T-helper 17 cell (primary cell): ENCODE measurements at regions not wholly inside any gene's neighbourhood (a gene's known extent, or its start where the extent isn't known, plus 50 kb on each side); places are given as distances from the start of the nearest gene placed in this dataset.

Experiments used
- ATAC-seq: fragments of 150-1000 bp; cut with Tn5 transposase; 2 replicates; pipeline ENCODE4 v1.10.0; 2021; ENCODE audit warnings: mild to moderate bottlenecking, moderate library complexity
- DNase-seq, 3 donors: peaks; one replicate each; pipeline versions ENCODE4 v3.0.0 to v3.0.0-alpha.2; 2020 to 2021
- H3K9me3 ChIP-seq: one replicate; pipeline ENCODE4 v1.7.0; 2013; ENCODE audit warnings: low read length, mild to moderate bottlenecking; ENCODE audit not compliant: control insufficient read depth, poor library complexity, severe bottlenecking
- H3K27ac Mint-ChIP-seq: one replicate; pipeline ENCODE4 v1.8.0; 2022; ENCODE audit warnings: mild to moderate bottlenecking, moderate library complexity, mixed read lengths
- H3K27me3 Mint-ChIP-seq: one replicate; pipeline ENCODE4 v1.8.0; 2022; ENCODE audit warnings: mixed read lengths
- H3K36me3 Mint-ChIP-seq: one replicate; pipeline ENCODE4 v1.8.0; 2022; ENCODE audit warnings: low read depth, mixed read lengths
- H3K4me1 Mint-ChIP-seq: one replicate; pipeline ENCODE4 v1.8.0; 2022; ENCODE audit warnings: mild to moderate bottlenecking, mixed read lengths
- H3K4me3 Mint-ChIP-seq: one replicate; pipeline ENCODE4 v1.8.0; 2022; ENCODE audit warnings: mild to moderate bottlenecking, moderate library complexity, mixed read lengths

DNA sequence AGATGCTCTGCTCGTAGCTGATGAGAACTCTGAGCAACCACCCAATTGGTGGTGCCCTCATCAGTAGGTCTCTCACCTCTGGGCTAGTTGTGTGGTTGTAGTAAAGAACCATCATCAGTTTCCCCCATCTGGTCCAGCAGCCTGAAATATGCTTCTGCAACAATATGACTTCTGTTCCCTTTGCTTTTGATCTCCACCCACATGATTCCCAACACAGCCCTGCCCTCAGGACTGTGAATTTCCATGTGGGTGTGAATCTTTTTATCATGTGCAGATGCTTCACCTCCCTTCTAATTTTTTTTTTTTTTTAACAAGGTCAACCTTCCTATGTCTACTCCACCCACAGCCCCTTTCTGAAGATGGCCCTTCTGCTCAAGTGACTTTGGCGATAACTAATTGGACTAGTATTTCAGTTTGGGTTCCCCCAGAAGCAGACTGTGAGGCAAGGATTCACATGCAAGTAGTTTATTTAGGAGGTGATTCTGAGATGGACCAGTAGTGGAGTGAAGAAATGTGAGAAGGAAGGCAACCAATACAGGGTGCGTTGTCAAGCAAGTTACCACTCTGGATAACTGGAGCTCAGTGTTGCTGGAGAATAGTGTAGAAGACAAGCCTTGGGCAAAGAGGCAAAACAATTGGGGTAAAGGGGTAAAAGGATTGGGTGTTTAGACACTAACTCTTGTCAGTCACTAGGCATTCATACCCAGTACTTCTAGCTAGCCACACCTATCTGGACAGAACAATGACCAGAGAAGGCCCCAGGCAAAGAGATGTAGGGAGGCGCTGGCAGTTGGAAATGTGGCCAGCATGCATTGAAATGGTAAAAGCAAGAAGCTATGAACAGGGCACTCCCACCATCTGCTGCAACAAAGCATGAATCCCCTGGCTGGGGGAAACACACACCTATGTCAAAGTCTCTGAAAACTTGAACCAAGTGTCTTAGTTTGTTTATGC lies 466.2 kb downstream of the BCOR start:
- no peak overlapping the region for H3K4me3 Mint-ChIP-seq
- DNase-seq, result no peak
- no peaks in the 10 kb centered on the region for H3K36me3 Mint-ChIP-seq
- no peak overlapping the region for H3K27ac Mint-ChIP-seq
- no peak for ATAC-seq
- H3K9me3 ChIP-seq, result no peaks in the 10 kb centered on the region
- H3K4me1 Mint-ChIP-seq, result no peaks in the 10 kb centered on the region
- no peaks in the 10 kb centered on the region for H3K27me3 Mint-ChIP-seq

DNA sequence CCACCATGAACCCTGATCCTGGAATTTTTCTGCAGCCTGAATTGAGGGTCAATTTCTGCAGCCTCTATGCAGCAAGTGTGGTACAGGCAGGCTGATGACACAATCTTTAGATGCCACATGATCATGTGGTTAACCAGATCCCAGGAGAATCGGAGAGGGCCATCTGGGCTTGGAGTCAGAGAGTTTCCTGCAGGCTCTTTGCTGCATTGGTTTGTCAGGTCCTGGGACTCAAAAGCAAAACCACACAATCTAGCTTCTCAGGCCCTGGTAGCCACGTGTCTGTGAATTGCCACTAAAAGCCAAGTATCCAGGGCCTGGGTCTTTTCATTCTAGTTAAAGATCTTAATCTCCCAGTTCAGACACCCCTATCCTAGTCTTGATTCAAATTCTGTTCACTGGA lies 464.5 kb downstream of the BCOR start:
- Mint-ChIP-seq H3K4me3 (no peak overlapping the region), H3K36me3 (no peaks in the 10 kb centered on the region), H3K27me3 (no peaks in the 10 kb centered on the region), H3K27ac (no peak overlapping the region), H3K4me1 (no peaks in the 10 kb centered on the region)
- ATAC-seq, result no peak
- DNase-seq, result no peak
- H3K9me3 ChIP-seq, result no peaks in the 10 kb centered on the region

DNA sequence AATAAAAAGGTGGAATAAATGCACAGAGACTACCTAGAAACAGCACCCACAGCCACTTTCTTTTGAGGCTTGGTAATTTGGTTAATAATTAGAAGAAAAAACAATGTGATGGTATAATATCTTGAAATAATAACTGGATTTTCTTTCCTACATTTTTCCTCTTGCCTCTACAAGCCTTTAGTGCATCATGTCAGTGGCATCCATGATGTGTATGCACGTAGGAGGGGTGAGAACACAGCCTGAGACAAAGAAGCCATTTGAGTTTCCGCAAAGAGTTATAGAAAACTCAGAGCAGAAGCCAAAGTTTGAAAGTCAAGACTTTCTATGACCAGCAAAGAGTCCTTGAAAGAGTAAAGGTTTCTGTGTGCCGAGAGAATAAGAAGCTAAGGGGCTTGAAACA lies 461.3 kb downstream of the BCOR start:
- no peaks in the 10 kb centered on the region for H3K9me3 ChIP-seq
- no peaks in the 10 kb centered on the region for H3K27me3 Mint-ChIP-seq
- H3K4me1 Mint-ChIP-seq, result no peaks in the 10 kb centered on the region
- H3K36me3 Mint-ChIP-seq, result no peaks in the 10 kb centered on the region
- no peak for ATAC-seq
- H3K4me3 Mint-ChIP-seq, result no peak overlapping the region
- H3K27ac Mint-ChIP-seq, result no peak overlapping the region
- DNase-seq, result no peak

DNA sequence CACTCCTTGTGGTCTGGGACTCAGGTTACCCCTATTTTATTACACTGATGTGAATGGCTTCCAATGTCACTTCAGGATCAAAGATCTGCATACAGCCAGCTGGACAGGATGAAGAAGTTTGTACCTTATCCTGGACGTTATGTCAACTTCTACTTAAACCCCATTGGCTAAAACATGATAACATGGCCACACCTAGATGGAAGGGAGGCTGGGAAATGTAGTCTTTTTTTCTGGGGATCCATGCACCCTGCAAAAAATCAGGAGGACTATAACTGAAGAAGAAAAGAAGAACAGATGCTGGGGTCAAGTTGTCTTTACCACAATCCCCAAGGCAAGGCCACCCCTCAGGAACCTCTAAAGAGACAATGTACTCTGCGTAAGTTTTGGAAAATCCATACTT lies 459.2 kb downstream of the BCOR start:
- Mint-ChIP-seq H3K27me3 (no peaks in the 10 kb centered on the region), H3K4me3 (no peak overlapping the region), H3K36me3 (no peaks in the 10 kb centered on the region), H3K27ac (no peak overlapping the region), H3K4me1 (no peaks in the 10 kb centered on the region)
- DNase-seq (no peak), ATAC-seq (no peak)
- no peaks in the 10 kb centered on the region for H3K9me3 ChIP-seq

DNA sequence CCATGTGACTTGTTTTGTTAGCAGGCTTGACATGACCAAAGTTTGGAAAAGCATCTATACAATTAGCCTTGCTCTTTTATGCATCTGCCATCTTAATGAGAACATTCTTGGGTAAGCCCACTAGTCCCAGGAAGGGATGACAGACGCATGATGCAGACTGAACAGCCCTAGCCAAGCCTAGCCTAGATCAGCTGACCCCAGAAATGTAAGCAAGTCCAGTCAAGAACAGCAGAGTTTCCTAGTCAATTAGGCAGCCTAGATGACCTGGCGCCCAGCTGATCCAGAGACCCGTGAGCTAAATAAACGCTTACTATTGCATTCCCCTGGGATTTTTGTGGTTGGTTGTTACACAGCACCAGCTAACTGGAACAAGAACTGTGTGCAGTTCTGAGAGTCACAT lies 457.9 kb downstream of the BCOR start:
- DNase-seq (no peak), ATAC-seq (no peak)
- Mint-ChIP-seq H3K4me1 (no peaks in the 10 kb centered on the region), H3K36me3 (no peaks in the 10 kb centered on the region), H3K27me3 (no peaks in the 10 kb centered on the region), H3K27ac (no peak overlapping the region), H3K4me3 (no peak overlapping the region)
- no peaks in the 10 kb centered on the region for H3K9me3 ChIP-seq

DNA sequence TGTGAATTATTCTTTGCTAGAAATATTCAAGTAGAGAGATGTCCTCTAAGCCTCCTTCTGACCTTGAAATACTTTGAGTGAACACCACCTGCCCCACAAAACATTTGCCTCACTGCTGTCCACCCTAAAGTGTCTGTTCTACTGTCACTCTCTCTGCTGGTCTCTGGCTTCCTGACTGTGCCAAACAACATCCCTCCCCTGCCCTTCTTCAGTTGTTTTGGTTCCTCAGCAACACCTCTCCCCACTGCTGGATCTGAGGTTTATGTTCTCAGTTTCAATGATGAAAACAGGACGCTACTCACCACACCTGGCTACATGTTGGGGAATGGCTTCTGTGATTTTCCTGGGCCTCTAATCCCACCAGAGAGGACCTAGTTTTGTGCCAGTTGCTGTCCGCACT lies 456.9 kb downstream of the BCOR start:
- H3K27ac Mint-ChIP-seq, result no peak overlapping the region
- no peaks in the 10 kb centered on the region for H3K36me3 Mint-ChIP-seq
- DNase-seq (no peak), ATAC-seq (no peak)
- no peaks in the 10 kb centered on the region for H3K27me3 Mint-ChIP-seq
- H3K9me3 ChIP-seq, result no peaks in the 10 kb centered on the region
- H3K4me1 Mint-ChIP-seq, result no peaks in the 10 kb centered on the region
- no peak overlapping the region for H3K4me3 Mint-ChIP-seq

DNA sequence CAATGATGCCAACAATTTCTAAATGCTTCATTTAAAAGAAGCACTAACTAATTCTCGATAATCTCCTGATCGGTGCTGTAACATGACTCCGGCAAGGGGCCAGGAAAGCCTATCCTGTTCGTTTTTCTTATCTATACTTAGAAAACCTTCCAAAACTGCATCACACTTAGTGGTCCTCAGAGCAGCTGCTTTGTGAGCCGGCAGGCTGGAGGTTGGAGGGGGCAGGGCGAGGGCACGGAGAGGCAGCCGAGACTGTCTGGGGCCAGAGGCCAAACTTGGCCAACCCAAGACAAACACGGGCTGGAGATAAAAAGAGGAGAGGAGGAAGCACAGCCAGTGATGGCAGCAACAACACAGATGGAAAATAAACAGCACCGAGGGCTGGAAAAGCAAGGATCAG lies 455.7 kb downstream of the BCOR start:
- no peak overlapping the region for H3K27ac Mint-ChIP-seq
- no peak overlapping the region for H3K4me3 Mint-ChIP-seq
- no peaks in the 10 kb centered on the region for H3K27me3 Mint-ChIP-seq
- no peaks in the 10 kb centered on the region for H3K4me1 Mint-ChIP-seq
- no peaks in the 10 kb centered on the region for H3K36me3 Mint-ChIP-seq
- no peaks in the 10 kb centered on the region for H3K9me3 ChIP-seq
- no peak for DNase-seq
- no peak for ATAC-seq

DNA sequence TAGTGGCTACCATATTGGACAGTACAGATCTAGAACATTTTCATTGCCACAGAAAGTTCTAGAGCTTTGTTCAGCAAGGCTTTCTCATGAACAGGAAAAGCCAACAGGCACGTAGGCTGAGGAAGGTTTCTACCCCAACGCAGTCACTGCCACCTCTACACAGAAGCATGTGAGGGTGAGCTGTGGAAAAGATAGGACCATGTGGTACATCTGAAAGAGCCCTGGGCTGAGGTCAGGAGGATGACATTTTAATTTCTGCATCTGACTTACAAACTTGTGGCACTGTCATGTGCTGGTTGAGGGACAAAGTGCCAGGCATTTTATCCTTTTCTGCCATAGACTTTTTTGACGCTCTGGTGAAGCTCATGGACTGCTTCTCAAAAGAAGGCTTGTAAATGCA lies 454.2 kb downstream of the BCOR start:
- no peak for ATAC-seq
- DNase-seq, result no peak
- no peaks in the 10 kb centered on the region for H3K27me3 Mint-ChIP-seq
- no peaks in the 10 kb centered on the region for H3K9me3 ChIP-seq
- no peaks in the 10 kb centered on the region for H3K4me1 Mint-ChIP-seq
- no peak overlapping the region for H3K4me3 Mint-ChIP-seq
- no peak overlapping the region for H3K27ac Mint-ChIP-seq
- no peaks in the 10 kb centered on the region for H3K36me3 Mint-ChIP-seq

DNA sequence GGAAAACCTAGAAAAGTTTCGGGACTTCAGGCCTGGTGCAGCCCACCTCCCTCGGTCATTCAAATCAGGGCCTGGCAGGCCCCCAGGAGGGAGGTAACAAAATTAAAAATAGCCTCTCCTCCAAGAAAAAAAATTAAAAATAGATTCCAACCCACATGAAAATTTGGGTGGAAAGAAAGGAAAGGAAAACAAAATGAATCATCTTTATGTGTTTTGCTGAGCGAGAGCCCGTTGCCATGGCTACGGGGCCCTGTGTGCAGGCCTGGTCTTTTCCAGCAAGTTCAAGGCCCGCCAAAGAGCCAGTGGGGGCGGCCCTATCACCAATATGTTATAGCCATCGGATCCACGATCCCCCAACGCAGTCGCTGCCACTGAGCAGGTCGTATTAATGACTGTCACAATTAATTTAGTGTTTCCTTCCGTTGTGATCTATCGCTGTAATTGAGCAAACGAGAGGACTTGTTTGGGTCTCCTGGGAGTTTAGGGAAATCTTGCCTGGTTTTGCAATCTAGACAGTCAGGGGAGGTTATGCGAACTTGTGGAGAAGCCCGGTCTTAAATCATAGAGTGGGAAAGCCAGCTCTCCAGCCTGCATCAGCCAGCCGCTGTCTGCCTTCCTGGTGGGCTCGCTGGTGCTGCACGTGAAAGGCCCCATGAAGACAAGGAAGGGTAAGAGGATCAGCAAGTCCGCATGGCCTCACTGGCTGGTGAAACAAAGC lies 452.4 kb downstream of the BCOR start:
- no peaks in the 10 kb centered on the region for H3K27me3 Mint-ChIP-seq
- DNase-seq (no peak), ATAC-seq (no peak)
- no peak overlapping the region for H3K4me3 Mint-ChIP-seq
- H3K36me3 Mint-ChIP-seq, result no peaks in the 10 kb centered on the region
- H3K4me1 Mint-ChIP-seq, result no peaks in the 10 kb centered on the region
- no peaks in the 10 kb centered on the region for H3K9me3 ChIP-seq
- H3K27ac Mint-ChIP-seq, result no peak overlapping the region

DNA sequence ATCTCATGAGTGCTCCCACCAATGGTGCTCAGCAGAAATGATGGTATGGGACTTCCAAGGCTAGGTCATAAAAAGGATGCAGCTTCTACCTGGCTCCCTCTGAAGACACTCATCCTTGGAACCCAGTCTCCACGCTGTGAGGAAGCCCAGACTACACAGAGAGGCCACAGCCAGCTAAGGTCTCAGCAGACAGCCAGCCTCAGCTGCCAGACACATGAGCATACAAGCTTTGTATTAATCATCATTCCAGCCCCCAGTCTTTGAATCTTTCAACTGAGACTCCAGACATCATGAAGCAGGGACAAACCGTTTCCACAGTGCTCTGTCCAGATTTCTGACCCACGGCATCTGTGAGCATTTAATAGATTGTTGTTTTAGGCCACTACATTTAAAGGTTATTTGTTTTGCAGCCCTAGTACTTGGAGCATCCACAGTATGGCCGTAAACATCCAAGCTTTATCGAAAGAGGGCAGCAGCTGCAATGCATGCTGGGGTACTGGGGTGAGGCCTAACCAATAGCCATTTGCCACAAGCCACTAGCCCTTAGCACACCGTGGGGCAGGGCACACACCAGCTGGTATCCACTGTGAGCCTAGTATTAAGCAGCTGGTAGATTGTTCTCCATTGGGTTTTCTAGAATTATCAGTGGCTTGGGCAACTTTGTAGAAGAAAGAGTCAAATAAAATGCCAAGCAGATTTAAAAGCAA lies 449.1 kb downstream of the BCOR start:
- Mint-ChIP-seq H3K4me3 (no peak overlapping the region), H3K27ac (no peak overlapping the region), H3K36me3 (no peaks in the 10 kb centered on the region), H3K4me1 (no peaks in the 10 kb centered on the region), H3K27me3 (peaks cover 5% of the 10 kb centered on the region)
- no peaks in the 10 kb centered on the region for H3K9me3 ChIP-seq
- no peak for ATAC-seq
- DNase-seq, result no peak

DNA sequence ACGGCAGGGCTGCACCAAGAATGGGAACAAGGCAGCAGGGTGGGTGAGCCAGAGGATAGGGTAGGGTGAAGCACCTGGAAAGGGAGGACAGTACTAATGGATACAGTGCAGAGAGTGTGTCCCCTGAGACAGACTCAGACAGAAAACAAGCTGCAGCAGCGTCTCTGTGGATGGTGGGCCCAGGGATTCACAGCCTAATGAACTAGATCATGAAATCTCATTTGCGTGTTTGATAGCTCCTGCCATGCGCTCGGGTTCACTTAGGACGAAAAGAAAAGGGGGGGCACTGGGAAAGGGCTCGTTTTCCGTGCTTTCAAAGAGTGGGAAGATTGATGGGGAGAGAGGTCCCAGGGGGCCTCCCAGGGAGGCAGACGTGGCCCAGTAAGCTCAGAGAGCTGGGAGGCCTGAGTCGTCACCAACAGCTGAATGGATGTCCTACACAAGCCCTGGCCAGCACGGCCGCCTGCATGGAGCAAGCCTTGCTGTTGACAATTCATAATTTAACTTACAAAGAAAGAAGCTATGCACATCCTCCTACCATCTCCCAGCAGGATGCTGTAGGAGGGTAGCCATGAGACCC lies 446.9 kb downstream of the BCOR start:
- H3K36me3 Mint-ChIP-seq, result no peaks in the 10 kb centered on the region
- H3K27me3 Mint-ChIP-seq, result peaks cover 10% of the 10 kb centered on the region
- no peak overlapping the region for H3K4me3 Mint-ChIP-seq
- ATAC-seq (no peak), DNase-seq (no peak)
- no peak overlapping the region for H3K27ac Mint-ChIP-seq
- H3K4me1 Mint-ChIP-seq, result peaks cover 4% of the 10 kb centered on the region
- no peaks in the 10 kb centered on the region for H3K9me3 ChIP-seq

DNA sequence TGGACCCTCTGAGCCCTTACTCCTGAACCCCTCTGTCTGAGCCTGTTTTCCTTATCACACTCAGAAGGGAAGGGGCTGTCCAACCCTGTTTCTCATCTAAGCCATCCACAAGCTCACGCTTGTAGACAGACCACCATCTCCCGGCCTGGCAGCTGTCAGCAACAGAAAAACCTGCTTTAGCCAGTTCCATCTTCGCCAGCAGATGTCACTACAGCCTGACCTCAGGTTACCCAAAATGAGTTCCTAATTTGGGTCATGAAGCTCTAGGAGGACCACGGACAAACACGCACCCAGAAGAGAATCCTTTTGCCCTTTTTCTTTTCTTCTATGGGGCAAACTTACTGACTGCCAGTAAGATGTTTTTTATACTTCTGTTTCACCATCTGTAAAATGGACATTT lies 445.4 kb downstream of the BCOR start:
- no peaks in the 10 kb centered on the region for H3K36me3 Mint-ChIP-seq
- no peak overlapping the region for H3K27ac Mint-ChIP-seq
- H3K27me3 Mint-ChIP-seq, result peaks cover 11% of the 10 kb centered on the region
- H3K4me3 Mint-ChIP-seq, result no peak overlapping the region
- peaks cover 4% of the 10 kb centered on the region for H3K4me1 Mint-ChIP-seq
- ATAC-seq, result no peak
- peak in 1 of 3 donors; percentile 7 for DNase-seq
- H3K9me3 ChIP-seq, result no peaks in the 10 kb centered on the region

DNA sequence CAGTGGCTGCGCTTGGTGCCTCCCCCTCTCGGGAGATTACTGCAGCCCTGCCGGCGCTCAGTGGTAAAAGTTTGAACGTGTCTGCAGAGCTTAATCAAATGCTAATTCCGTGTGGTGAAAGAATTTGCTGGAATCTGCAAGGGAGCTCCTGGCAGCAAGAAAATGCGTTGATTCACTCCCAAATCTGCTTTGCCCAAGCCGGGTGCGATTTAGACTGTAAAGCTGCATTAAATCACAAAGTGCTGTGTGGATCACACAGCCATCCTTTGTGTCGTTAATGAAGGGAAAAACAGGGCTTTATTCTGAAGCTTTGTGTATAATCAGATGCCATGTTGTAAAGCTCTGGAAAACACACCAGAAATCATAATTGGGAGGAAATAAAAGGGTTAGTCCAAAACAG lies 444.1 kb downstream of the BCOR start:
- Mint-ChIP-seq H3K27ac (no peak overlapping the region), H3K27me3 (peaks cover 11% of the 10 kb centered on the region), H3K4me3 (no peak overlapping the region), H3K36me3 (no peaks in the 10 kb centered on the region), H3K4me1 (peaks cover 4% of the 10 kb centered on the region)
- H3K9me3 ChIP-seq, result no peaks in the 10 kb centered on the region
- no peak for DNase-seq
- no peak for ATAC-seq
